ENCODE measurements at regions not wholly inside any gene's neighbourhood (a gene's known extent, or its start where the extent isn't known, plus 50 kb on each side); places are given as distances from the start of the nearest gene placed in this dataset.

GRCh38 chr6:67458265-67458664 lies 1176.8 kb upstream of the ADGRB3 start:
- no peaks in the 10 kb centered on the region for H3K4me1 ChIP-seq
- WGBS, 3 donors, result 87 to 91% (median 89%) methylated on average over 4 of the region's 4 CpGs
- ATAC-seq (no peak), DNase-seq (no peak)
- H3K27ac ChIP-seq, result no peak overlapping the region
- TF ChIP-seq, protein P1, sequence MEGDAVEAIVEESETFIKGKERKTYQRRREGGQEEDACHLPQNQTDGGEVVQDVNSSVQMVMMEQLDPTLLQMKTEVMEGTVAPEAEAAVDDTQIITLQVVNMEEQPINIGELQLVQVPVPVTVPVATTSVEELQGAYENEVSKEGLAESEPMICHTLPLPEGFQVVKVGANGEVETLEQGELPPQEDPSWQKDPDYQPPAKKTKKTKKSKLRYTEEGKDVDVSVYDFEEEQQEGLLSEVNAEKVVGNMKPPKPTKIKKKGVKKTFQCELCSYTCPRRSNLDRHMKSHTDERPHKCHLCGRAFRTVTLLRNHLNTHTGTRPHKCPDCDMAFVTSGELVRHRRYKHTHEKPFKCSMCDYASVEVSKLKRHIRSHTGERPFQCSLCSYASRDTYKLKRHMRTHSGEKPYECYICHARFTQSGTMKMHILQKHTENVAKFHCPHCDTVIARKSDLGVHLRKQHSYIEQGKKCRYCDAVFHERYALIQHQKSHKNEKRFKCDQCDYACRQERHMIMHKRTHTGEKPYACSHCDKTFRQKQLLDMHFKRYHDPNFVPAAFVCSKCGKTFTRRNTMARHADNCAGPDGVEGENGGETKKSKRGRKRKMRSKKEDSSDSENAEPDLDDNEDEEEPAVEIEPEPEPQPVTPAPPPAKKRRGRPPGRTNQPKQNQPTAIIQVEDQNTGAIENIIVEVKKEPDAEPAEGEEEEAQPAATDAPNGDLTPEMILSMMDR (IDR thresholded peaks at IDR 0.05), result no peak
- no peak overlapping the region for H3K4me3 ChIP-seq
- no peaks in the 10 kb centered on the region for H3K36me3 ChIP-seq (ENCODE audit: insufficient read depth in 1 of 2, low read depth in 1 of 2)
- no peaks in the 10 kb centered on the region for H3K27me3 ChIP-seq (ENCODE audit: insufficient read depth in 3 of 3, low read length in 2 of 3)
- peaks cover 4% of the 10 kb centered on the region for H3K9me3 ChIP-seq
- intact Hi-C loops (cut with DNase I), result no loop called here

DNA sequence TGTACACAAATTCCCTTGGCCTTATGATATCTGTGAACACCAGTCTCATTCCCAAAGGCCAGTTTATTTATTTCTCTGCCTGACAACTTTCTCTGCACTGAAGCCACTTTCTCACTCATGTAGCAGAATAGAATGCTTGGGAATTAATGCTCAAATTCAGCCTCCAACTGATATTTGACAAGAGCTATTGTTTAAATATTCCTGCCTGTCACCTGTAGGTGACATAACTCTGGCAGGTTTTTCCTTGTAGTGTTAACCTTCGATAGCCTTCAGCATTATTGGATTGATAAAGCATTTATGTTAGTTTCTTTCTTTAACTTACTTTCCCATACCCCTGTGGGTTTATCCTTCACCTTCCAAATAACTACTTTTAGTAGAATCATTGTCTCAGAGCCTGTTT lies 1183.2 kb upstream of the ADGRB3 start:
- TF ChIP-seq, protein P1 (IDR thresholded peaks at IDR 0.05), result no peak
- Histone ChIP-seq H3K9me3 (no peaks in the 10 kb centered on the region), H3K4me3 (no peak overlapping the region), H3K4me1 (no peaks in the 10 kb centered on the region), H3K36me3 (ENCODE audit: insufficient read depth in 1 of 2, low read depth in 1 of 2) (no peaks in the 10 kb centered on the region), H3K27me3 (ENCODE audit: insufficient read depth in 3 of 3, low read length in 2 of 3) (no peaks in the 10 kb centered on the region), H3K27ac (no peak overlapping the region)
- ATAC-seq (no peak), DNase-seq (no peak)
- intact Hi-C loops (cut with DNase I), result no loop called here
- WGBS, 3 donors, result 72 to 89% (median 76%) methylated on average over 1 of the region's 1 CpG

- Histone ChIP-seq H3K4me3 (no peak overlapping the region), H3K9me3 (no peaks in the 10 kb centered on the region), H3K27ac (no peak overlapping the region), H3K27me3 (ENCODE audit: insufficient read depth in 3 of 3, low read length in 2 of 3) (no peaks in the 10 kb centered on the region), H3K4me1 (no peaks in the 10 kb centered on the region), H3K36me3 (ENCODE audit: insufficient read depth in 1 of 2, low read depth in 1 of 2) (no peaks in the 10 kb centered on the region)
- intact Hi-C loops (cut with DNase I), result no loop called here
- 57 to 68% (median 59%) methylated on average over 4 of the region's 4 CpGs for WGBS, 3 donors
- TF ChIP-seq, protein P1 (IDR thresholded peaks at IDR 0.05), result no peak
- ATAC-seq (no peak), DNase-seq (no peak)
These were observed 1184.4 kb upstream of the ADGRB3 start for GRCh38 chr6:67450641-67451040.

DNA sequence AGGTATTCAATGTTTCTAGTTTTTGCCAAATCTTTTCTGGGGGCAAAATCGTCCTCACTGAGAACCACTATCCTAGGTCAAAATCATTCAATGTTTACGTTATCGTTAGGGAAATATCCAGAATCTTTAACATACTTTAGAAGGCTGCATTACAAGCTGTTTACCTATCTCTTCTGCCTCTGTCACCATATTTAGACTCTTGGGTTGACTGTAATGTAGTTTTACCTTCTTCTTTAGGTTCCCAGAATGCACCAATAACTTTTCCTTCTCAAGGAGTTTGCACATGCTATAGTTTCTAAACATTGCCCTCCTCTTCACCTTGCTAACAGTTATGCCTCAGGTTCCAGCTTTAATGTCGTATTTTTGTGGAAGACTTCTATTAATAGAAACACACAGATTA lies 1185.5 kb upstream of the ADGRB3 start:
- 71 to 80% (median 75%) methylated on average over 4 of the region's 4 CpGs for WGBS, 3 donors
- Histone ChIP-seq H3K4me3 (no peak overlapping the region), H3K4me1 (no peaks in the 10 kb centered on the region), H3K27ac (no peak overlapping the region), H3K27me3 (ENCODE audit: insufficient read depth in 3 of 3, low read length in 2 of 3) (no peaks in the 10 kb centered on the region), H3K9me3 (no peaks in the 10 kb centered on the region), H3K36me3 (ENCODE audit: insufficient read depth in 1 of 2, low read depth in 1 of 2) (no peaks in the 10 kb centered on the region)
- ATAC-seq, result no peak
- intact Hi-C loops (cut with DNase I), result no loop called here
- TF ChIP-seq, protein P1 (IDR thresholded peaks at IDR 0.05), result no peak
- no peak for DNase-seq

DNA sequence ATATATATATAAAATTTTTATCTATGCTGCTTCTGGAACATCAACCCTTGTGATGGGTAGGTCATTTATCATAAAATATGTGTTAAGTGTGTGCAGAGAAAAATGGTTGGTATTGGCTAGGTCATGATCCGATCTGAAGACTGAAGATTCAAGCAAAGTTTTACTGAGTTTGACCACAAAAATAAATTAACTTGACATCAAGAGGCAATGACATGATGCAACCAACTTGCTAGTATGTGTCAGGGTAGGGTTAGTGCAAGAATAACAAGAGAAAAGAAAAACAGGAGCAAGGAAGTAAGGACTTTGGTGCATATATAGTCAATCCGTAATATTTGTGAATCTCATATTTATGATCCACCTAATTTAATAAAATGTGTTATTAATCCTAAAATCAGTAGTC lies 1202.0 kb upstream of the ADGRB3 start:
- no peak overlapping the region for H3K4me3 ChIP-seq
- WGBS, 3 donors, result 59 to 89% (median 88%) methylated on average over 2 of the region's 2 CpGs
- no peak for DNase-seq
- no peak for ATAC-seq
- no peaks in the 10 kb centered on the region for H3K27me3 ChIP-seq (ENCODE audit: insufficient read depth in 3 of 3, low read length in 2 of 3)
- H3K9me3 ChIP-seq, result no peaks in the 10 kb centered on the region
- intact Hi-C loops (cut with DNase I), result no loop called here
- TF ChIP-seq, protein P1 (IDR thresholded peaks at IDR 0.05), result no peak
- no peak overlapping the region for H3K27ac ChIP-seq
- H3K36me3 ChIP-seq (ENCODE audit: insufficient read depth in 1 of 2, low read depth in 1 of 2), result no peaks in the 10 kb centered on the region
- no peaks in the 10 kb centered on the region for H3K4me1 ChIP-seq
